ENCODE measurements at regions not wholly inside any gene's neighbourhood (a gene's known extent, or its start where the extent isn't known, plus 50 kb on each side); places are given as distances from the start of the nearest gene placed in this dataset.

- Histone ChIP-seq H3K36me3 (no peaks in the 10 kb centered on the region), H3K27me3 (peaks cover 7% of the 10 kb centered on the region), H3K9me3 (no peaks in the 10 kb centered on the region), H3K4me1 (no peaks in the 10 kb centered on the region), H3K4me3 (no peak overlapping the region), H3K27ac (no peak overlapping the region)
- ATAC-seq (no peak), DNase-seq (no peak)
- no peak for TF ChIP-seq CTCF (IDR thresholded peaks at IDR 0.05)
- intact Hi-C loops (cut with DNase I): no loop called here
These were observed 535.4 kb upstream of the MKI67 start for GRCh38 chr10:128661404-128662197.

- intact Hi-C loops (cut with DNase I): no loop called here
- TF ChIP-seq CTCF (IDR thresholded peaks at IDR 0.05): no peak
- no peaks in the 10 kb centered on the region for H3K4me1 ChIP-seq
- ATAC-seq: no peak
- H3K36me3 ChIP-seq: no peaks in the 10 kb centered on the region
- no peak overlapping the region for H3K27ac ChIP-seq
- no peaks in the 10 kb centered on the region for H3K9me3 ChIP-seq
- no peak overlapping the region for H3K4me3 ChIP-seq
- DNase-seq: no peak
- H3K27me3 ChIP-seq: peaks cover 7% of the 10 kb centered on the region
These were observed 536.3 kb upstream of the MKI67 start for GRCh38 chr10:128662520-128662919.

GRCh38 chr10:128664729-128665128, 538.5 kb upstream of the MKI67 start:
- intact Hi-C loops (cut with DNase I): no loop called here
- DNase-seq: no peak
- no peak overlapping the region for H3K27ac ChIP-seq
- no peaks in the 10 kb centered on the region for H3K36me3 ChIP-seq
- H3K9me3 ChIP-seq: no peaks in the 10 kb centered on the region
- TF ChIP-seq CTCF (IDR thresholded peaks at IDR 0.05): no peak
- no peaks in the 10 kb centered on the region for H3K4me1 ChIP-seq
- no peak for ATAC-seq
- H3K27me3 ChIP-seq: peaks cover 7% of the 10 kb centered on the region
- no peak overlapping the region for H3K4me3 ChIP-seq

- no peak overlapping the region for H3K27ac ChIP-seq
- no peaks in the 10 kb centered on the region for H3K9me3 ChIP-seq
- no peaks in the 10 kb centered on the region for H3K27me3 ChIP-seq
- no peaks in the 10 kb centered on the region for H3K4me1 ChIP-seq
- TF ChIP-seq CTCF (IDR thresholded peaks at IDR 0.05): no peak
- intact Hi-C loops (cut with DNase I): no loop called here
- H3K4me3 ChIP-seq: no peak overlapping the region
- ATAC-seq: no peak
- DNase-seq: no peak
- no peaks in the 10 kb centered on the region for H3K36me3 ChIP-seq
These were observed 549.2 kb upstream of the MKI67 start for GRCh38 chr10:128675405-128675804.

- H3K27ac ChIP-seq: no peak overlapping the region
These were observed 553.9 kb upstream of the MKI67 start for GRCh38 chr10:128680116-128680515.

More at GRCh38 chr10:128680116-128680515, 553.9 kb upstream of the MKI67 start:
- ATAC-seq (no peak), DNase-seq (no peak)
- no peaks in the 10 kb centered on the region for H3K9me3 ChIP-seq
- no peaks in the 10 kb centered on the region for H3K36me3 ChIP-seq
- no peaks in the 10 kb centered on the region for H3K27me3 ChIP-seq
- intact Hi-C loops (cut with DNase I): no loop called here
- no peaks in the 10 kb centered on the region for H3K4me1 ChIP-seq
- H3K4me3 ChIP-seq: no peak overlapping the region
- TF ChIP-seq CTCF (IDR thresholded peaks at IDR 0.05): no peak
